NT2/D1 (cell line): ENCODE measurements at regions not wholly inside any gene's neighbourhood (a gene's known extent, or its start where the extent isn't known, plus 50 kb on each side); places are given as distances from the start of the nearest gene placed in this dataset.

ENCODE experiments used
- DNase-seq: peaks from one replicate; pipeline ENCODE4 v3.0.0-alpha.2; 2011; ENCODE audit warnings: low read depth, low spot score
- H3K27me3 ChIP-seq: 2 replicates; pipeline ENCODE4 v1.6.0; 2011; ENCODE audit warnings: mild to moderate bottlenecking; ENCODE audit not compliant: insufficient read length, insufficient read depth
- H3K36me3 ChIP-seq: 2 replicates; pipeline ENCODE4 v1.6.1; 2011; ENCODE audit warnings: mild to moderate bottlenecking, low read length, mixed read lengths; ENCODE audit not compliant: insufficient read depth, insufficient read length
- H3K4me1 ChIP-seq: 2 replicates; pipeline ENCODE4 v1.5.1; 2011; ENCODE audit not compliant: insufficient read depth, insufficient read length
- H3K4me3 ChIP-seq: 2 replicates; pipeline ENCODE4 v1.5.1; 2011; ENCODE audit warnings: low read depth; ENCODE audit not compliant: insufficient read length
- H3K9ac ChIP-seq: 2 replicates; pipeline ENCODE4 v1.6.0; 2011; ENCODE audit warnings: low read depth; ENCODE audit not compliant: insufficient read length
- H3K9me3 ChIP-seq: 2 replicates; pipeline ENCODE4 v1.5.1; 2011; ENCODE audit warnings: mild to moderate bottlenecking, low read length; ENCODE audit not compliant: insufficient read depth
- SUZ12 ChIP-seq: IDR thresholded peaks from 2 replicates; pipeline ENCODE4 v1.6.1; 2011; ENCODE audit not compliant: insufficient read length, insufficient read depth; ENCODE audit errors: extremely low read depth
- YY1 ChIP-seq: IDR thresholded peaks from 2 replicates; pipeline ENCODE4 v1.6.1; 2011; ENCODE audit not compliant: insufficient read length, insufficient read depth
- ZNF274 ChIP-seq: IDR thresholded peaks from 2 replicates; pipeline ENCODE4 v1.6.1; 2011; ENCODE audit warnings: mild to moderate bottlenecking, low read depth, low read length

- no peaks in the 10 kb centered on the region for H3K36me3 ChIP-seq
- TF ChIP-seq SUZ12 (no peak), YY1 (no peak), ZNF274 (no peak)
- no peaks in the 10 kb centered on the region for H3K4me1 ChIP-seq
- DNase-seq, result no peak
- H3K9ac ChIP-seq, result no peak overlapping the region
- H3K4me3 ChIP-seq, result no peak overlapping the region
- H3K27me3 ChIP-seq, result no peaks in the 10 kb centered on the region
- peaks cover 6% of the 10 kb centered on the region; the same call in 1 of the 2 replicates for H3K9me3 ChIP-seq
Observed at GRCh38 chr11:109209572-109209971, 212.4 kb upstream of the C11orf87 start.

- Histone ChIP-seq H3K9me3 (no peaks in the 10 kb centered on the region), H3K27me3 (no peaks in the 10 kb centered on the region), H3K36me3 (no peaks in the 10 kb centered on the region), H3K9ac (no peak overlapping the region), H3K4me3 (no peak overlapping the region), H3K4me1 (no peaks in the 10 kb centered on the region)
- TF ChIP-seq YY1 (no peak), SUZ12 (no peak), ZNF274 (no peak)
- no peak for DNase-seq
Observed at GRCh38 chr11:109221190-109221589, 200.8 kb upstream of the C11orf87 start.

GRCh38 chr11:109222761-109223160 lies 199.2 kb upstream of the C11orf87 start:
- H3K9ac ChIP-seq, result no peak overlapping the region
- H3K9me3 ChIP-seq, result no peaks in the 10 kb centered on the region
- H3K4me3 ChIP-seq, result no peak overlapping the region
- TF ChIP-seq YY1 (no peak), SUZ12 (no peak), ZNF274 (no peak)
- no peak for DNase-seq
- no peaks in the 10 kb centered on the region for H3K36me3 ChIP-seq
- no peaks in the 10 kb centered on the region for H3K4me1 ChIP-seq
- H3K27me3 ChIP-seq, result no peaks in the 10 kb centered on the region

GRCh38 chr11:109223451-109223850 lies 198.5 kb upstream of the C11orf87 start:
- H3K36me3 ChIP-seq, result no peaks in the 10 kb centered on the region
- TF ChIP-seq YY1, result no peak
- TF ChIP-seq ZNF274, result no peak
- TF ChIP-seq SUZ12, result no peak
- H3K9me3 ChIP-seq, result no peaks in the 10 kb centered on the region
- H3K27me3 ChIP-seq, result no peaks in the 10 kb centered on the region
- no peak overlapping the region for H3K4me3 ChIP-seq
- H3K9ac ChIP-seq, result no peak overlapping the region
- H3K4me1 ChIP-seq, result no peaks in the 10 kb centered on the region
- no peak for DNase-seq

GRCh38 chr11:109229682-109230081 lies 192.3 kb upstream of the C11orf87 start:
- Histone ChIP-seq H3K36me3 (no peaks in the 10 kb centered on the region), H3K27me3 (no peaks in the 10 kb centered on the region), H3K4me1 (no peaks in the 10 kb centered on the region), H3K9me3 (no peaks in the 10 kb centered on the region), H3K9ac (no peak overlapping the region), H3K4me3 (no peak overlapping the region)
- DNase-seq, result no peak
- TF ChIP-seq YY1, result no peak

- no peaks in the 10 kb centered on the region for H3K9me3 ChIP-seq
- DNase-seq, result no peak
- H3K27me3 ChIP-seq, result no peaks in the 10 kb centered on the region
- H3K4me1 ChIP-seq, result no peaks in the 10 kb centered on the region
- no peak overlapping the region for H3K4me3 ChIP-seq
- TF ChIP-seq SUZ12 (no peak), YY1 (no peak), ZNF274 (no peak)
- H3K9ac ChIP-seq, result no peak overlapping the region
- no peaks in the 10 kb centered on the region for H3K36me3 ChIP-seq
Observed at GRCh38 chr11:109236188-109236587, 185.8 kb upstream of the C11orf87 start.

- no peak overlapping the region for H3K9ac ChIP-seq
- no peaks in the 10 kb centered on the region for H3K9me3 ChIP-seq
- no peaks in the 10 kb centered on the region for H3K36me3 ChIP-seq
- TF ChIP-seq SUZ12 (no peak), ZNF274 (no peak), YY1 (no peak)
- no peak for DNase-seq
- no peaks in the 10 kb centered on the region for H3K27me3 ChIP-seq
- no peak overlapping the region for H3K4me3 ChIP-seq
- no peaks in the 10 kb centered on the region for H3K4me1 ChIP-seq
Observed at GRCh38 chr11:109236696-109237095, 185.3 kb upstream of the C11orf87 start.

GRCh38 chr11:109237636-109238035 lies 184.4 kb upstream of the C11orf87 start:
- H3K4me3 ChIP-seq, result no peak overlapping the region
- TF ChIP-seq SUZ12, result no peak
- TF ChIP-seq ZNF274, result no peak
- no peak for TF ChIP-seq YY1
- no peaks in the 10 kb centered on the region for H3K27me3 ChIP-seq
- no peak overlapping the region for H3K9ac ChIP-seq
- no peaks in the 10 kb centered on the region for H3K36me3 ChIP-seq
- no peaks in the 10 kb centered on the region for H3K9me3 ChIP-seq
- H3K4me1 ChIP-seq, result no peaks in the 10 kb centered on the region
- no peak for DNase-seq
